PC-3 (cell line): ENCODE measurements at regions not wholly inside any gene's neighbourhood (a gene's known extent, or its start where the extent isn't known, plus 50 kb on each side); places are given as distances from the start of the nearest gene placed in this dataset.
A peak's percentile ranks its signal among the peaks of the same experiment; 100 is the strongest.

ENCODE experiments used
- ATAC-seq: fragments of 200-7000 bp; cut with Tn5 transposase; 2 replicates; pipeline ENCODE4 v1.9.1; 2020; ENCODE audit warnings: mild to moderate bottlenecking, moderate library complexity
- BruUV-seq: library from RNA; stranded (reverse); fragments of 400-500 nt; replicated peaks from 2 replicates; lab custom pipeline; 2021; lab: Mats Ljungman, UMichigan
- CTCF ChIA-PET: fragments of 300-600 bp; sonication (Branson Sonifier 250); formaldehyde crosslinking; loops from one replicate; lab custom pipeline; 2022; ENCODE audit warnings: antibody characterized with exemption; lab: Charles Lee
- POLR2A ChIA-PET: fragments of 300-600 bp; sonication (Branson Sonifier 250); formaldehyde crosslinking; loops from one replicate; lab custom pipeline; 2022; ENCODE audit warnings: antibody characterized with exemption; ENCODE audit not compliant: unreplicated experiment; lab: Charles Lee
- DNase-seq: peaks from one replicate; pipeline ENCODE4 v3.0.0-alpha.2; 2015
- H2AFZ ChIP-seq: fragments of 300-600 bp; sonication (generic); 2 replicates; pipeline ENCODE4 v1.6.0; 2016; ENCODE audit warnings: antibody characterized with exemption, low read length
- H3F3A ChIP-seq: fragments of 300-600 bp; sonication (generic); one replicate; pipeline ENCODE4 v1.6.0; 2017; ENCODE audit warnings: antibody characterized with exemption, low read length, control low read depth, mild to moderate bottlenecking; ENCODE audit not compliant: unreplicated experiment
- H3K27ac ChIP-seq: fragments of 300-600 bp; sonication (generic); 2 replicates; pipeline ENCODE4 v1.5.1; 2016; ENCODE audit warnings: mild to moderate bottlenecking, low read length
- H3K27me3 ChIP-seq: fragments of 300-600 bp; sonication (generic); 2 replicates; pipeline ENCODE4 v1.6.1; 2016; ENCODE audit warnings: low read length, mixed read lengths
- H3K36me3 ChIP-seq: fragments of 300-600 bp; sonication (generic); 2 replicates; pipeline ENCODE4 v1.6.1; 2016; ENCODE audit warnings: low read depth, mixed run types, low read length, mixed read lengths
- H3K4me1 ChIP-seq: fragments of 300-600 bp; sonication (generic); 2 replicates; pipeline ENCODE4 v1.5.1; 2016; ENCODE audit warnings: low read length; ENCODE audit not compliant: insufficient read depth
- H3K4me2 ChIP-seq: fragments of 300-600 bp; sonication (generic); 2 replicates; pipeline ENCODE4 v1.6.0; 2016; ENCODE audit warnings: low read length
- H3K4me3 ChIP-seq: fragments of 300-600 bp; sonication (generic); 2 replicates; pipeline ENCODE4 v1.5.1; 2016; ENCODE audit warnings: mild to moderate bottlenecking, low read length, mixed read lengths
- H3K79me2 ChIP-seq: fragments of 300-600 bp; sonication (generic); 2 replicates; pipeline ENCODE4 v1.6.1; 2017; ENCODE audit warnings: low read length, mixed read lengths
- H3K9ac ChIP-seq: fragments of 300-600 bp; sonication (generic); 2 replicates; pipeline ENCODE4 v1.6.0; 2016; ENCODE audit warnings: mild to moderate bottlenecking, low read length
- H3K9me2 ChIP-seq: fragments of 300-600 bp; sonication (generic); replicated peaks from 2 replicates; pipeline ENCODE4 v1.6.1; 2016; ENCODE audit warnings: mixed run types, low read length, mixed read lengths
- H3K9me3 ChIP-seq: fragments of 300-600 bp; sonication (generic); 2 replicates; pipeline ENCODE4 v1.6.1; 2016; ENCODE audit warnings: low read length, mixed read lengths
- H4K20me1 ChIP-seq: fragments of 300-600 bp; sonication (generic); 2 replicates; pipeline ENCODE4 v1.6.1; 2016; ENCODE audit warnings: low read length, mixed read lengths
- CTCF ChIP-seq: fragments of 300-600 bp; sonication (generic); conservative IDR thresholded peaks from 2 replicates; pipeline ENCODE4 v1.5.1; 2017; ENCODE audit warnings: antibody characterized with exemption, low read depth, mild to moderate bottlenecking, low read length
- EZH2 ChIP-seq: fragments of 300-600 bp; sonication (generic); IDR thresholded peaks from one replicate; pipeline ENCODE4 v1.6.1; 2017; ENCODE audit warnings: antibody characterized with exemption, mild to moderate bottlenecking, low read length; ENCODE audit not compliant: unreplicated experiment
- EZH2phosphoT487 ChIP-seq: fragments of 300-600 bp; sonication (generic); IDR thresholded peaks from 2 replicates; pipeline ENCODE4 v1.6.1; 2018; ENCODE audit warnings: mild to moderate bottlenecking, antibody characterized with exemption, low read length, borderline replicate concordance
- intact Hi-C: fragments of 100-400 bp; cut with micrococcal nuclease; formaldehyde crosslinking; loops from 2 replicates; pipeline ENCODE4 v1.9.0; 2023

DNA sequence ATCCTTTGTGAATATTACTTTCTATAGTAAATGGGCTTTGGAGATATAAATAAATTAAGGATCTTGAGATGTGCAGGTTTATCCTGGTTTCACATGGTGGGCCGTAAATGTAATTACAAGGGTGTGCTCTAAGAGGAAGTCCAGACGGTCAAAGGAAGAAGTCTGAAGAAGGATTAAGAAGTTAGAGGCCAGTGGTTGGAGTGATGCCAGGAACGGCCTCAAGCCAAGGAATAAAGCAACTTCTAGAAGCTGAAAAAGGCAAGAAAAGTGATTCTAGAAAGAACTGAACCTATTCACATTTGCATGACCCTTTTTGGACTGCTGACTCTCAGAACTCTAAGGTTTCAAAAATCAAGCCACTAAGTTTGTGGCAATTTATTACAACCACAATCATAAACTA is 981.3 kb upstream of the ALCAM start:
- POLR2A ChIA-PET, result no interaction called here
- BruUV-seq, result no TSS peak
- Histone ChIP-seq H4K20me1 (peaks cover 19% of the 10 kb centered on the region), H3K36me3 (peaks cover 26% of the 10 kb centered on the region), H3K4me1 (no peaks in the 10 kb centered on the region), H3K9me3 (no peaks in the 10 kb centered on the region), H3K27me3 (no peaks in the 10 kb centered on the region), H3K79me2 (peaks cover 68% of the 10 kb centered on the region), H3K9ac (no peak overlapping the region), H3F3A (peaks cover 5% of the 10 kb centered on the region), H3K9me2 (no peaks in the 10 kb centered on the region), H3K4me2 (no peak overlapping the region), H3K4me3 (no peak overlapping the region), H3K27ac (no peak overlapping the region), H2AFZ (no peak overlapping the region)
- TF ChIP-seq EZH2, result no peak
- ATAC-seq (no peak), DNase-seq (no peak)
- intact Hi-C loops, result loop anchor here (1.0 kb wide), 1 partner anchor 9 kb away; no protein-coding TSS in a partner anchor
- CTCF ChIA-PET, result no interaction called here

GRCh38 chr3:104388619-104389018 is 978.1 kb upstream of the ALCAM start:
- H3K36me3 ChIP-seq, result peaks cover 28% of the 10 kb centered on the region
- H3K9ac ChIP-seq, result no peak overlapping the region
- H3K4me1 ChIP-seq, result no peaks in the 10 kb centered on the region
- peaks cover 19% of the 10 kb centered on the region for H4K20me1 ChIP-seq
- H2AFZ ChIP-seq, result no peak overlapping the region
- no peak overlapping the region for H3K4me3 ChIP-seq
- no peak overlapping the region for H3K4me2 ChIP-seq
- no TSS peak for BruUV-seq
- peak; percentile 67 for DNase-seq
- peaks cover 5% of the 10 kb centered on the region for H3F3A ChIP-seq
- ChIA-PET POLR2A (no interaction called here), CTCF (no interaction called here)
- no peaks in the 10 kb centered on the region for H3K9me2 ChIP-seq
- intact Hi-C loops, result no loop called here
- ATAC-seq, result peak; percentile 55
- TF ChIP-seq EZH2, result no peak
- peaks cover 70% of the 10 kb centered on the region for H3K79me2 ChIP-seq
- no peaks in the 10 kb centered on the region for H3K9me3 ChIP-seq
- no peaks in the 10 kb centered on the region for H3K27me3 ChIP-seq
- no peak overlapping the region for H3K27ac ChIP-seq

DNA sequence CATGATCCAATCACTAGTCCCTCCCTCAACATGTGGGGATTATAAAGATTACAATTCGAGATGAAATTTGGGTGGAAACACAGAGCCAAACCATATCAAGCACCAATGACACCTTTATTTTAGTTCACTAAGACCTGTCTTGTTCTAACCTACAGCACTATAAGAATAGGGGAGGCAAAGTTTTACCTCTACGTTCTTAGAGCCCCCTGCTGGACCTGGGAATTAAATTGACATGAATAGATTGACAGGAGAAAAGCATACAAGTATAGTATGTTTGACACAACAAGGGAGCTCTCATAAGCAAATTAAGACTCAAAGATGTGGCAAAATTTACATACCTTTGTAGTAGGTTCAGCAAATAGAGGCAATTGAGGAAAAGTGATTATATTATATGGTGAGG is 974.4 kb upstream of the ALCAM start:
- POLR2A ChIA-PET, result no interaction called here
- no peak overlapping the region for H3K4me3 ChIP-seq
- H3K27ac ChIP-seq, result no peak overlapping the region
- no peaks in the 10 kb centered on the region for H3K27me3 ChIP-seq
- H3K4me2 ChIP-seq, result no peak overlapping the region
- peaks cover 79% of the 10 kb centered on the region for H3K79me2 ChIP-seq
- no peaks in the 10 kb centered on the region for H3F3A ChIP-seq
- H3K9me2 ChIP-seq, result no peaks in the 10 kb centered on the region
- H3K9ac ChIP-seq, result no peak overlapping the region
- DNase-seq (no peak), ATAC-seq (no peak)
- CTCF ChIA-PET, result no interaction called here
- TF ChIP-seq EZH2phosphoT487, result no peak
- 0 out of 2 replicates have a peak, but pooled peaks have one; percentile 18 for TF ChIP-seq CTCF
- no peak for TF ChIP-seq EZH2
- BruUV-seq, result no TSS peak
- H3K36me3 ChIP-seq, result peaks cover 26% of the 10 kb centered on the region
- H4K20me1 ChIP-seq, result peaks cover 14% of the 10 kb centered on the region
- intact Hi-C loops, result no loop called here
- no peaks in the 10 kb centered on the region for H3K4me1 ChIP-seq
- no peaks in the 10 kb centered on the region for H3K9me3 ChIP-seq
- no peak overlapping the region for H2AFZ ChIP-seq
